ENCODE measurements at regions not wholly inside any gene's neighbourhood (a gene's known extent, or its start where the extent isn't known, plus 50 kb on each side); places are given as distances from the start of the nearest gene placed in this dataset.
"Not testable (repeated sequence)": the region's sequence is repeated elsewhere in the genome, so short reads cannot be mapped to it uniquely, and the experiment has no call there.

- Histone ChIP-seq H3K79me2 (ENCODE audit: low read depth) (no peaks in the 10 kb centered on the region), H4K20me1 (ENCODE audit: low read depth) (no peaks in the 10 kb centered on the region), H2AFZ (replicated peaks) (no peak overlapping the region), H3K36me3 (no peaks in the 10 kb centered on the region), H3K27ac (no peak overlapping the region), H3K4me2 (no peak overlapping the region), H3F3A (ENCODE audit: low read depth) (no peaks in the 10 kb centered on the region), H3K4me3 (no peak overlapping the region), H3K4me1 (no peaks in the 10 kb centered on the region), H3K9ac (no peak overlapping the region), H3K9me3 (ENCODE audit: low read depth) (no peaks in the 10 kb centered on the region), H3K27me3 (no peaks in the 10 kb centered on the region)
- Mint-ChIP-seq H3K4me3 (no peak overlapping the region), H3K36me3 (no peaks in the 10 kb centered on the region), H3K9me3 (peaks cover 2% of the 10 kb centered on the region), H3K27me3 (ENCODE audit: insufficient read depth, low read depth) (no peaks in the 10 kb centered on the region), H3K4me1 (no peaks in the 10 kb centered on the region), H3K27ac (no peak overlapping the region)
- TF ChIP-seq EZH2 (IDR thresholded peaks at IDR 0.05) = no peak
- no peak for TF ChIP-seq CTCF (IDR thresholded peaks at IDR 0.05)
- no peak for TF ChIP-seq EZH2phosphoT487 (IDR thresholded peaks at IDR 0.05)
- no peak for DNase-seq (ENCODE audit: low spot score)
Observed at GRCh38 chr6:156585859-156586258, 191.3 kb upstream of the ARID1B start.

GRCh38 chr6:156584121-156584520 lies 193.1 kb upstream of the ARID1B start:
- H3K27ac ChIP-seq; H3K4me1 ChIP-seq; H3F3A ChIP-seq (ENCODE audit: low read depth); H3K27ac Mint-ChIP-seq; H3K4me2 ChIP-seq; H3K4me3 ChIP-seq; H3K79me2 ChIP-seq (ENCODE audit: low read depth); H2AFZ ChIP-seq (replicated peaks); H4K20me1 ChIP-seq (ENCODE audit: low read depth); DNase-seq (ENCODE audit: low spot score); H3K4me3 Mint-ChIP-seq; H3K4me1 Mint-ChIP-seq; H3K36me3 ChIP-seq; H3K9me3 ChIP-seq (ENCODE audit: low read depth); H3K27me3 ChIP-seq; H3K27me3 Mint-ChIP-seq (ENCODE audit: insufficient read depth, low read depth); H3K9ac ChIP-seq; H3K36me3 Mint-ChIP-seq: not testable (repeated sequence)
- H3K9me3 Mint-ChIP-seq = peaks cover 11% of the 10 kb centered on the region

GRCh38 chr6:156583083-156583482 lies 194.1 kb upstream of the ARID1B start:
- Mint-ChIP-seq H3K27ac (no peak overlapping the region), H3K36me3 (no peaks in the 10 kb centered on the region), H3K4me3 (no peak overlapping the region), H3K9me3 (peaks cover 19% of the 10 kb centered on the region), H3K4me1 (no peaks in the 10 kb centered on the region), H3K27me3 (ENCODE audit: insufficient read depth, low read depth) (no peaks in the 10 kb centered on the region)
- Histone ChIP-seq H3K4me1 (no peaks in the 10 kb centered on the region), H3K9me3 (ENCODE audit: low read depth) (no peaks in the 10 kb centered on the region), H3K27ac (no peak overlapping the region), H2AFZ (replicated peaks) (no peak overlapping the region), H3K36me3 (no peaks in the 10 kb centered on the region), H3K27me3 (no peaks in the 10 kb centered on the region), H3K4me2 (no peak overlapping the region), H3K79me2 (ENCODE audit: low read depth) (no peaks in the 10 kb centered on the region), H4K20me1 (ENCODE audit: low read depth) (no peaks in the 10 kb centered on the region), H3K4me3 (no peak overlapping the region), H3F3A (ENCODE audit: low read depth) (no peaks in the 10 kb centered on the region), H3K9ac (no peak overlapping the region)
- no peak for TF ChIP-seq EZH2 (IDR thresholded peaks at IDR 0.05)
- no peak for TF ChIP-seq CTCF (IDR thresholded peaks at IDR 0.05)
- no peak for TF ChIP-seq EZH2phosphoT487 (IDR thresholded peaks at IDR 0.05)
- DNase-seq (ENCODE audit: low spot score) = no peak

GRCh38 chr6:156582509-156582992 lies 194.6 kb upstream of the ARID1B start:
- Mint-ChIP-seq H3K27me3 (ENCODE audit: insufficient read depth, low read depth) (no peaks in the 10 kb centered on the region), H3K27ac (no peak overlapping the region), H3K9me3 (peaks cover 22% of the 10 kb centered on the region), H3K36me3 (no peaks in the 10 kb centered on the region), H3K4me1 (no peaks in the 10 kb centered on the region), H3K4me3 (no peak overlapping the region)
- DNase-seq (ENCODE audit: low spot score) = no peak
- Histone ChIP-seq H2AFZ (replicated peaks) (no peak overlapping the region), H3K9me3 (ENCODE audit: low read depth) (no peaks in the 10 kb centered on the region), H3K4me1 (no peaks in the 10 kb centered on the region), H3K9ac (no peak overlapping the region), H3F3A (ENCODE audit: low read depth) (no peaks in the 10 kb centered on the region), H3K4me3 (no peak overlapping the region), H3K79me2 (ENCODE audit: low read depth) (no peaks in the 10 kb centered on the region), H3K27ac (no peak overlapping the region), H3K4me2 (no peak overlapping the region), H3K27me3 (no peaks in the 10 kb centered on the region), H4K20me1 (ENCODE audit: low read depth) (no peaks in the 10 kb centered on the region), H3K36me3 (no peaks in the 10 kb centered on the region)
- no peak for TF ChIP-seq EZH2 (IDR thresholded peaks at IDR 0.05)
- TF ChIP-seq EZH2phosphoT487 (IDR thresholded peaks at IDR 0.05) = no peak

All from neural progenitor cell (in vitro differentiated cells).